GM19455 (cell line): ENCODE measurements at regions not wholly inside any gene's neighbourhood (a gene's known extent, or its start where the extent isn't known, plus 50 kb on each side); places are given as distances from the start of the nearest gene placed in this dataset.

Experiments used
- ATAC-seq: cut with Tn5 transposase; IDR thresholded peaks from one replicate; pipeline ENCODE4 v1.9.1; 2021; ENCODE audit not compliant: unreplicated experiment

DNA sequence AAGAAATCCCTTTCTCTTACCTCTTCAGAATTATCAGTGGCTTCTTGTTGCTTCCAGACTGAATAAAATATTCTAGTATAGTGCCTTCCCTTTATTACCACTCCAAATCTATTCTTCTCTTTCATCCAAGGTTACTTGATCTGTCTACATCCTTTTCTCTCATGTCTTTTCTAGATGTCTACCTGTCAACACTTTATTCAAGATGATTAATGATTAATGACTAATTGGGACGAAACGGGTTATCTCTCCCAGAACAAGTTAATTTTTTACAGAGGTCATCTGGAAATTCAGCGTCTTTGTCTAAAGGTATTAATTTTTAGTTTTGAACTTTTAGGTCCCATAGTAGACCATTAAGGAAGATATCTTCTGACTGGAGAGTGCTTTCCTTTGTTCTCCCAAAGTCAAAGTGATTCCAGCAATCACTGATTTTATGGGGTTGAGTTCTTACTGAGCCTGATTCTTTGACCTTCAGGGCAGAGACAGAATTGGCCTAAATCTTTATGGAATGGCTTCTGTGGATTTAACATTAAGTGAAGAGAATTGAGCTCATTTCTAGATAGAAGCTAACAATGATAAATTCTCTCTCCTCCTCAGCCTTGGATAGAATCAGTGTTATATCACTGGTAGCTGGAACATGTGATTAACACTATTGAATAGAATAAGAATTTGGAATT lies 335.4 kb upstream of the TEX13C start:
- ATAC-seq, result no peak

DNA sequence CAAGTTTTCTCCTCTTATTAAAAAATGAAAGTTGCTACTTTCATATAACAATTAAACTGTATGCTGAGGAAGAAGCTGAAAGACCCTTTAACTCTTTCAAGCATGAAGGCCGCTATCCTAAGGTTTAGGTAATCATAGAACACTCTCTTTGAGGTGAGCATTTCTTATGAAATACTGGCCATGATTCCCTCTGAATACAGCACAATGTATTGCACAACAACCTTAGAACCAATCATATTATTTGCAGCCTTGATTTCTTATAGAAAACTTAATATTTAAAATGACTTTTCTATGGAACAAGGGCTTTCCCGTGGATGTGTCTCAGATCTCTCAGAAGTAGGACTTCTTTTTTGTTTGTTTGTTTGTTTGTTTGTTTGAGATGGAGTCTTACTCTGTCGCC lies 333.4 kb upstream of the TEX13C start:
- no peak for ATAC-seq

DNA sequence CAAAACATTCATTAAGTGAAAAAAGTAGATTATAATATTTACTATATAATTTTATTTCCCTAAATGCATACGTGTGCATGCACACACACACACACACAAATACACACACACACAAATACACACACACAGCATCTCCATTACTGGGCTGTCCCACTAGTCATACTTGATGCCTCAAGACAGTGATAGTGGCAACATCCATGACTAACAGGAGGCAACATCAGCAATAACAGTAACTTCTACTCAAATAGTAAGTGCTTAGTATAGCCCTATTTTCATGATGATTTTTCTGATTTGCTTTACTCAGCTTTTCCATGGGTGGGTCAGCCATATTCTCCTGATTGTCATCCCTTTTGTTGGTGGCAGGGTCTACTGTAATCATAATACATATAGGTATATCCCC lies 325.9 kb upstream of the TEX13C start:
- no peak for ATAC-seq

DNA sequence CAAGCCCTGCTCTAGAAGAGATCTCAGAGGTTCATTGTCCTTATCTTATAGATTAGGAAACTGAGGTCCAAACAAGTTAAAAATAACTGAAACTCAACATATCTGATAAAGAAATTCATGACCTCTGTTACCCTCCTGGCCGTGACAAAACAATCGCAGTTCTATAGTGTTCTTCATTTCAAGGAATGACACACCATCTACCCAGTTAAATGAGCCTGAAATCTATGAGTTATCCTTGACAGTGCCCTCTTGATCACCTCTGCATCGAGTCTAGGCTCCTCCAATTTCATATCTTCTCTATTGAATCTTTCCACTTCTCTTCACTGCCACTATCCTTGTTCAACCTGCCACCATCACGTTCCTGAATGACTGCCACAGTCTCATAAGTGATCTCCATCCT lies 325.3 kb upstream of the TEX13C start:
- ATAC-seq, result no peak

DNA sequence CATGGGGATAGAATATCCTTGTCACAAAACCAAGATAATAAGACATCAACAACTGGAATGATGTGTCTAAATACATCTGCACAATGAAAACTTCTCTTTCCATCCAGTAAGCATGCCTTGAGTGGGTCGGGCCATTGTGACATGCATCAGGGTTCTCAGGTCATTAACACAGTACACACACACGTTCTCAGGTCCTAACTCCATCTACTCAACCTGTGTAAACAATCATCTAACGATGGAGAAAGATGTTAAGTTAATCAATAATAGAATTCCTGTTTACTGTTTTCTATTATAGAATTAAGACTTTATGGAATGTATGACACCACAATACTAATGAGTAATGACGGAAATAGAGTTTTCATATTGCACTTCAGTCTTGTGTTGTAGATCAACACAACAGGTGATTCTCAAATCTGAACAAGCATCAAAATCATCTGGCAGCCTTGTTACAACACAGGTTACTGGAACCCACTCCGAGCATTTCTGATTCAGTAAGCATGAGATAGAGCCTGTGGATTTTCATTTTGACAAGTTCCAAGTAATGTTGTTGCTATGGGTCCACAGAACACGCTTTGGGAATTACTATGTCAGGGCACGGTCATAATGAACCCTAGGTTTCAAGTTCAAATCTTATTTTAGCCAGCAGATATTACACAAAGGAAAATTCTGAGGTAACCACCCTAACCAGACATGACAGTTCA lies 315.8 kb upstream of the TEX13C start:
- ATAC-seq, result no peak

DNA sequence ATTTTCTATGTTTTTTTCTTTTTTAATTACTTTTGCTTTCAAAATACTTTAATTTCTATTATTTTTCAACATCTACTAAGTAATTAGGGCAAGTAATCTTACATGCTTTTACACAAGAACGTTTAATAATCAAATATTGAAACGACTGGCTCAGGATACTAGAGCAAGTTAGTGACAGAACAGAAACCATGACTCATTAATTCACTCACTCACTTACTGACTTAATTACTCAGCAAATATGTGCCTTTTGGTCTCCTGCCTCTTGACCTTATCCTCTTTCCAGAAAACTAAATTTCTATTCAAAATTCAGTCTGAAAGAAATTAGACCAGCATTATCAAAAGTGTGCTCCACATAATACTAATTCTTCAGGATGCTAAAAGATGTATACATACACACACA lies 314.9 kb upstream of the TEX13C start:
- no peak for ATAC-seq

DNA sequence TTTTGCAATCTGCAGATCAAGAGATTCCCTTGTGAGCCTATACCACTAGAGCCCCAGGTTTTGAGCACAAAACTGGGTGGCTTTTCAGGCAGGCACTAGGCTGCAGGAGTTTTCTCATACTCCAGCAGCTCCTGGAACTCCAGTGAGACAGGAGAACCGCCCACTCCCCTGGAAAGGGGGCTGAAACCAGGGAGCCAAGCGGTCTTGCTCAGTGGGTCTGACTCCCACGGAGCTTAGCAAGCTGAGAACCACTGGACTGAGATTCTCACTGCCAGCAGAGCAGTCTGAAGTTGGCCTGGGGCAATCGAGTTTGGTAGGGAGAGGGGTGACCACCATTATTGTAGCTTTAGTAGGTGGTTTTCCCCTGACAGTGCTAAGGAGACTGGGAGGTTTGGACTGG lies 313.8 kb upstream of the TEX13C start:
- no peak for ATAC-seq

DNA sequence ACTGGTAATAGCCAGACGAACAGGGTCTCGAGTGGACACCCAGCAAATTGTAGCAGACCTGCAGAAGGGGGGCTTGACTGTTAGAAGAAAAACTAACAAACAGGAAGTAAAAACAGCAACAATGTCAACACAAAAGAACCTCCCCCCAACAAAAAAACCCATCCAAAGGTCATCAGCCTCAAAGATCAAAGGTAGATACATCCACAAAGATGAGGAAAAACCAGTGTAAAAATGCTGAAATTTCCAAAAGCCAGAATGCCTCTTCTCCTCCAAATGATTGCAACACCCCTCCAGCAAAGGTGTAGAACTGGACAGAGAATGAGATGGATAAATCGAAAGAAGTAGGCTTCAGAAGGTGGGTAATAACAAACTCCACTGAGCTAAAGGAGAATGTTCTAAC lies 313.0 kb upstream of the TEX13C start:
- ATAC-seq, result no peak

DNA sequence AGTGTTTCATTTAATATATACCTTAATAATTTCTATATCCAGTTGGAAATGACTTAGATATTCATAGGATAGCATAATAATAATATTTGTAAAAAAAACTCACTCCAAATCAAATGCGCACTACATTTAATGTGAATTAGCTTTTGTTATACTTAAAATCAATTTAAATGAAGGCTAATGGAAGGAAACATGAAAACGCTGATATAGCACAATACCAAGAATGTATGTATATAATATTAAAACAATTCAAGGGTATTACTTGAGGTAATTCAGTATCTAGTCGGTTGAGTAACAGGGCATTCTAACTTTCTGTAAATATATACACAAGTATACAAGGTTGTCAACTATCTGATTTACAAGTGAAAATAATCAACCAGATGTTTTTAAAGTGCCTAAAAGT lies 307.1 kb upstream of the TEX13C start:
- no peak for ATAC-seq

DNA sequence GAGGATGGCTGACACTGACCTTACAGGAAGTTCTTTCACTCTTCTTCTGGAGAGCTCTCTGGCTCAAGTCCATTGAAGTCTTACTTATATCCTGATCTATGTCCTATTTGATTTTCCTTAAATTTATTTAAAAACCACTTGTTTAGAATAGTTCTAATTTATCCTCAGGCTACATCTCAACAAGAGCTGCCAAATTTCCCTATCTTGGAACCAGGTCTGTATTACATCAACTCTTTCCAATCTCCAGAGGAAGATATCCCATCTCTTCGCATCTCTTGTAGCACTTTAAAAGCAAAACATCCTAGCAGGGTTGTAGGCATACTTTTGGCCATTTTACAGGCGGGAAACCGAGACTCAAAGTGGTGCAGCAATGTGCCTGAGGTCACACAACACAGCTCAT lies 290.5 kb upstream of the TEX13C start:
- ATAC-seq, result no peak
